Hepatocyte (in vitro differentiated cells): ENCODE measurements at regions not wholly inside any gene's neighbourhood (a gene's known extent, or its start where the extent isn't known, plus 50 kb on each side); places are given as distances from the start of the nearest gene placed in this dataset.

Experiments
- DNase-seq: peaks from one replicate; pipeline ENCODE4 v3.0.0-alpha.2; 2016; ENCODE audit warnings: low spot score
- H2AFZ ChIP-seq: fragments of 200-600 bp; sonication (generic); 2 replicates; pipeline ENCODE4 v1.6.0; 2016; ENCODE audit warnings: antibody characterized with exemption, mild to moderate bottlenecking
- H3K27ac ChIP-seq: fragments of 200-600 bp; sonication (generic); 2 replicates; pipeline ENCODE4 v1.5.1; 2016; ENCODE audit warnings: mild to moderate bottlenecking
- H3K27me3 ChIP-seq: fragments of 200-600 bp; sonication (generic); 2 replicates; pipeline ENCODE4 v1.6.1; 2016
- H3K36me3 ChIP-seq: fragments of 200-600 bp; sonication (generic); replicated peaks from 2 replicates; pipeline ENCODE4 v1.5.1; 2016; ENCODE audit warnings: low read depth; ENCODE audit not compliant: insufficient read depth
- H3K4me1 ChIP-seq: fragments of 200-600 bp; sonication (generic); 2 replicates; pipeline ENCODE4 v1.5.1; 2016; ENCODE audit warnings: mild to moderate bottlenecking, moderate library complexity; ENCODE audit not compliant: insufficient read depth
- H3K4me2 ChIP-seq: fragments of 200-600 bp; sonication (generic); 2 replicates; pipeline ENCODE4 v1.6.0; 2016
- H3K4me3 ChIP-seq: fragments of 200-600 bp; sonication (generic); 2 replicates; pipeline ENCODE4 v1.5.1; 2016; ENCODE audit warnings: mild to moderate bottlenecking
- H3K79me2 ChIP-seq: fragments of 200-600 bp; sonication (generic); 2 replicates; pipeline ENCODE4 v1.6.0; 2017; ENCODE audit warnings: mild to moderate bottlenecking
- H3K9me2 ChIP-seq: fragments of 200-600 bp; sonication (generic); replicated peaks from 2 replicates; pipeline ENCODE4 v1.6.0; 2017; ENCODE audit warnings: mild to moderate bottlenecking; ENCODE audit not compliant: insufficient read depth
- H3K9me3 ChIP-seq: fragments of 200-600 bp; sonication (generic); 2 replicates; pipeline ENCODE4 v1.5.1; 2016; ENCODE audit warnings: low read depth, mild to moderate bottlenecking
- H4K20me1 ChIP-seq: fragments of 200-600 bp; sonication (generic); 2 replicates; pipeline ENCODE4 v1.6.0; 2016; ENCODE audit warnings: mild to moderate bottlenecking; ENCODE audit not compliant: insufficient read depth, poor library complexity, severe bottlenecking
- EZH2 ChIP-seq: fragments of 200-600 bp; sonication (generic); IDR thresholded peaks from 2 replicates; pipeline ENCODE4 v1.6.1; 2016; ENCODE audit warnings: antibody characterized with exemption, mild to moderate bottlenecking, borderline replicate concordance
- EZH2phosphoT487 ChIP-seq: fragments of 200-600 bp; sonication (generic); IDR thresholded peaks from one replicate; pipeline ENCODE4 v1.6.1; 2018; ENCODE audit warnings: antibody characterized with exemption, mild to moderate bottlenecking, low read depth, moderate library complexity; ENCODE audit not compliant: unreplicated experiment, severe bottlenecking
- WGBS: methylation state at CpG from one replicate; pipeline ENCODE4 v1.1.6; 2016; ENCODE audit warnings: low lambda C conversion rate; ENCODE audit errors: missing lambda C conversion rate; 5-methylcytosine and 5-hydroxymethylcytosine counted together
- TF ChIP-seq, protein P1 (sequence below): fragments of 200-600 bp; sonication (generic); IDR thresholded peaks from 2 replicates; pipeline ENCODE4 v1.5.1; 2016; ENCODE audit warnings: antibody characterized with exemption, mild to moderate bottlenecking; ENCODE audit not compliant: poor library complexity

DNA sequence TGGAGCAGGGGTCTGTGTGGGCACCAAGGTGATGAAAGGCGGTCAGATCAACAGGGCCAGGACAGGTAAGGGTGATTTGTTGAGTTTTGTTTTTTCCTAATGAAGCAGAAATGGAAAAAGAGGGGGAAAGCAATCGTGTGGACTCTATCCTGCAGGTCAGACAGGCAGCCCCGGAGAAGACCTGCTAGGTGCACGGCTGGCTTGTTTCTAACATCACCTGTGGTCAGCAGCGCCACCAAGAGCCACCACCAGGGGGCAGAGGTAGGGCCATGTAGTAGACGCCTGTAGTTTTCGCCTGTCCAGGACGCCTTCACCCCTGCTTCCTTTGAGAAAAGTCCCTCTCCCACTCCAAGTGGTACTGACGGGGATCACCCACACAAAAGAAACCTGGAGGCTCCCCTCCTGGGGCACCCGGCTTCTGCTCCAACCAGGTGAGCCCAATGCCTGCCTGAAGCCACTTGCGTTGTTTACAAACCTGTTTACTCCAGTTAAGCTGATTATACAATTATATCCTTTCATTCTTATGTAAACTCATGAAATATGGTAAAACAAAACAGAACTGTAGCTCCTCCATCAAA lies 54.2 kb upstream of the SEC14L1 start:
- H3K27ac ChIP-seq = no peak overlapping the region
- H4K20me1 ChIP-seq = no peaks in the 10 kb centered on the region
- no peaks in the 10 kb centered on the region for H3K4me1 ChIP-seq
- H3K79me2 ChIP-seq = peaks cover 20% of the 10 kb centered on the region
- 16% methylated on average over 11 of the region's 11 CpGs for WGBS
- no peaks in the 10 kb centered on the region for H3K27me3 ChIP-seq
- no peaks in the 10 kb centered on the region for H3K9me2 ChIP-seq
- H3K4me2 ChIP-seq = peak overlapping the region; percentile 64
- peak; percentile 90 for DNase-seq
- H3K4me3 ChIP-seq = no peak overlapping the region
- H3K9me3 ChIP-seq = no peaks in the 10 kb centered on the region
- TF ChIP-seq, protein P1, sequence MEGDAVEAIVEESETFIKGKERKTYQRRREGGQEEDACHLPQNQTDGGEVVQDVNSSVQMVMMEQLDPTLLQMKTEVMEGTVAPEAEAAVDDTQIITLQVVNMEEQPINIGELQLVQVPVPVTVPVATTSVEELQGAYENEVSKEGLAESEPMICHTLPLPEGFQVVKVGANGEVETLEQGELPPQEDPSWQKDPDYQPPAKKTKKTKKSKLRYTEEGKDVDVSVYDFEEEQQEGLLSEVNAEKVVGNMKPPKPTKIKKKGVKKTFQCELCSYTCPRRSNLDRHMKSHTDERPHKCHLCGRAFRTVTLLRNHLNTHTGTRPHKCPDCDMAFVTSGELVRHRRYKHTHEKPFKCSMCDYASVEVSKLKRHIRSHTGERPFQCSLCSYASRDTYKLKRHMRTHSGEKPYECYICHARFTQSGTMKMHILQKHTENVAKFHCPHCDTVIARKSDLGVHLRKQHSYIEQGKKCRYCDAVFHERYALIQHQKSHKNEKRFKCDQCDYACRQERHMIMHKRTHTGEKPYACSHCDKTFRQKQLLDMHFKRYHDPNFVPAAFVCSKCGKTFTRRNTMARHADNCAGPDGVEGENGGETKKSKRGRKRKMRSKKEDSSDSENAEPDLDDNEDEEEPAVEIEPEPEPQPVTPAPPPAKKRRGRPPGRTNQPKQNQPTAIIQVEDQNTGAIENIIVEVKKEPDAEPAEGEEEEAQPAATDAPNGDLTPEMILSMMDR = peak; percentile 88
- no peak for TF ChIP-seq EZH2phosphoT487
- no peak for TF ChIP-seq EZH2
- H3K36me3 ChIP-seq = no peaks in the 10 kb centered on the region
- peak overlapping the region; percentile 86 for H2AFZ ChIP-seq

DNA sequence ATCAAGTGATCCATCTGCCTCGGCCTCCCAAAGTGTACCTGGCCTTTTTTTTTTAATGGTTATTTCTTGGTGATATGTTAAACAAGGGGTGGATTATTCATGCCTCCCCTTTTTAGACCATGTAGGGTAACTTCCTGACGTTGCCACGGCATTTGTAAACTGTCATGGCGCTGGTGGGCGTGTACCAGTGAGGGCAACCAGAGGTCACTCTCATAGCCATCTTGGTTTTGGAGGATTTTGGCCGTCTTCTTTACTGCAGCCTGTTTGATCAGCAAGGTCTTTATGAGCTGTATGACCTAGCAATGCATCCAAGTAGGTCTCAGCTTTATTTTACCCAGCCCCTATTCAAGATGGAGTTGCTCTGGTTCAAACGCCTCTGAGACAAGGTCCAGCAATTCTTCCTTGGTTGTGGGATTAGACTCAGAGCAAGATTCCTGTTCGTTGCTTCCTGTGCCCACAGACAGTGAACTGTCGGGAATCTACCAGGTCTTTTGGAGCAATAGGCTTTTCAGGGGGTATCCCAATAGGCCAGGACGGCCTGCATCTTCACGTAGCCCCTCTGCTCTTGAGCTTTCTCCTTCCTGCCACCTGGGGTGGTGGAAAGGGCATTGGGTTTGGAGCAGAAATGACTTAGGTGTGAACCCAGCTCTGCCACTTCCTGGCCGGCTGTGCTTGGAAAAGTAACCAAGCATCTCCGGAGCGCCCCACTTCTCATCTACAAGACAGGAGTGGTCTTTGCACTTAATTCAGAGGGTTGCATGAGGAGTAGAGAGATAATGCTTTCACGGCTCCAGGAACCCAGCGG lies 52.9 kb upstream of the SEC14L1 start:
- H3K4me3 ChIP-seq = no peak overlapping the region
- peak overlapping the region; percentile 83 for H2AFZ ChIP-seq
- WGBS = 78% methylated on average over 16 of the region's 16 CpGs
- H3K4me2 ChIP-seq = peak overlapping the region; percentile 79
- no peak for TF ChIP-seq EZH2phosphoT487
- TF ChIP-seq, protein P1 = no peak
- TF ChIP-seq EZH2 = no peak
- no peaks in the 10 kb centered on the region for H3K9me3 ChIP-seq
- H3K9me2 ChIP-seq = no peaks in the 10 kb centered on the region
- no peaks in the 10 kb centered on the region for H3K36me3 ChIP-seq
- peak overlapping the region; percentile 17 for H3K27ac ChIP-seq
- no peaks in the 10 kb centered on the region for H3K27me3 ChIP-seq
- H3K4me1 ChIP-seq = no peaks in the 10 kb centered on the region
- H3K79me2 ChIP-seq = peaks cover 20% of the 10 kb centered on the region
- no peaks in the 10 kb centered on the region for H4K20me1 ChIP-seq
- DNase-seq = no peak

DNA sequence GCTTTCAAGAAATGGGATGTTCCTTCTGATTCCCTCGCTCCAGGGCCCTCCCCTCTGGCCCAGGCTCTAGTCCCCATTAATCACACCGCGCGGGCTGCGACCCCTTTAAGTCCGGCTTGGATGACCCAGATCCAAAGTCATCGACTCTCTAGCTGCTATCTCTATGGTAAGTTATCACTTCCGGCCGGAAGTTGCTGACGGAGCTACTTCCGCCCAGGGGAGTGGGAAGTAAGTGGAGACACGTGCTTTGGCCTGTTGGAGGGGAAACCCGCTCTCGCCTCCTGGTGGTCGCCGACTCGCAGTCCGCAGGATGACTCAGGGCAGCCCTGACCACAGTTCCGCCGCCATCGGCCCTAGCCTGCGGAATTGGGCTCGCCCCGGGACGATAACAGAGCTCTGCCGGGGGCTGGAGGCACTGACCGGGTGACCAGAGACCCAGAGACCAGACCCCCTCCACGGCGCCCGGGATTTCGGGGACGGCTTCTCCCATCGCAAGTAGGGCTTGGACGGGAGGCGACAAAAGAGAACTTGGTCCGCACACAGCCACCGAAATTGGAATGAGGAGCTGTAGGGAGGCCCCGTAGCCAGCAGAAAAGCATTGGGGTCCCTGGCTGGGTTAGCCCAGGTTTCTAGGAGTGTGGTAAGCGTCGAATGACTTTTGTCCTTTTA lies 52.2 kb upstream of the SEC14L1 start:
- Histone ChIP-seq H3K79me2 (peaks cover 20% of the 10 kb centered on the region), H3K27me3 (no peaks in the 10 kb centered on the region), H3K4me3 (peak overlapping the region; percentile 39), H4K20me1 (no peaks in the 10 kb centered on the region), H2AFZ (peak overlapping the region; percentile 83), H3K9me3 (no peaks in the 10 kb centered on the region), H3K9me2 (no peaks in the 10 kb centered on the region), H3K36me3 (no peaks in the 10 kb centered on the region), H3K27ac (peak overlapping the region; percentile 90), H3K4me2 (peak overlapping the region; percentile 79), H3K4me1 (no peaks in the 10 kb centered on the region)
- 7% methylated on average over 33 of the region's 40 CpGs for WGBS
- TF ChIP-seq EZH2 = no peak
- TF ChIP-seq, protein P1 = peak; percentile 66
- peak; percentile 94 for DNase-seq
